Astrocyte of the cerebellum (primary cell): ENCODE measurements at regions not wholly inside any gene's neighbourhood (a gene's known extent, or its start where the extent isn't known, plus 50 kb on each side); places are given as distances from the start of the nearest gene placed in this dataset.

Experiments used
- DNase-seq: peaks from one replicate; pipeline ENCODE4 v3.0.0-alpha.2; 2011; ENCODE audit warnings: low read depth
- H3K4me3 ChIP-seq: 2 replicates; pipeline ENCODE4 v1.5.1; 2011; ENCODE audit warnings: mild to moderate bottlenecking, low read depth, low read length, moderate library complexity
- in situ Hi-C: cut with HindIII; loops from 2 replicates; pipeline ENCODE4 v1.10.0; 2017; ENCODE audit warnings: low sequenced_read_pairs
- TF ChIP-seq, protein P1 (sequence below): IDR thresholded peaks from 2 replicates; pipeline ENCODE4 v1.5.1; 2012; ENCODE audit warnings: low read length, low read depth, moderate library complexity, mild to moderate bottlenecking; ENCODE audit errors: missing control alignments

DNA sequence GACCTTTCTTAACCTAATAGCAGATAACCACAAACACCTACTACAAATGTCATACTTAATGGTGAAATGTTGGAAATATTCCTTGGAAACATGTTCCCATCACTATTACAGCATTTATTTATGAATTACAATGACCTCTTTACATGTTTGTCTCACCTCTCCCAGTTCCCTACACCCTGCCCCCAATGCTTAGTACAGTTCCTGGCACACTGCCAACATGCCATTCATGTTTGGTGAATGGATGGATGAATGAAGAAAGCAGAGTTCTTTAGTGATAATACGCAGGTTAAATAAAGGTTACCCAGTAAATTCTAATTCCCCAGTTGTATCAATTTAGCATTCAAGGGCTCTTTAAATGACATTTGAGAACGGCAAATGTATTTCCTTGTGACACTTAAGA, 259.9 kb upstream of the ATP11B start:
- TF ChIP-seq, protein P1, sequence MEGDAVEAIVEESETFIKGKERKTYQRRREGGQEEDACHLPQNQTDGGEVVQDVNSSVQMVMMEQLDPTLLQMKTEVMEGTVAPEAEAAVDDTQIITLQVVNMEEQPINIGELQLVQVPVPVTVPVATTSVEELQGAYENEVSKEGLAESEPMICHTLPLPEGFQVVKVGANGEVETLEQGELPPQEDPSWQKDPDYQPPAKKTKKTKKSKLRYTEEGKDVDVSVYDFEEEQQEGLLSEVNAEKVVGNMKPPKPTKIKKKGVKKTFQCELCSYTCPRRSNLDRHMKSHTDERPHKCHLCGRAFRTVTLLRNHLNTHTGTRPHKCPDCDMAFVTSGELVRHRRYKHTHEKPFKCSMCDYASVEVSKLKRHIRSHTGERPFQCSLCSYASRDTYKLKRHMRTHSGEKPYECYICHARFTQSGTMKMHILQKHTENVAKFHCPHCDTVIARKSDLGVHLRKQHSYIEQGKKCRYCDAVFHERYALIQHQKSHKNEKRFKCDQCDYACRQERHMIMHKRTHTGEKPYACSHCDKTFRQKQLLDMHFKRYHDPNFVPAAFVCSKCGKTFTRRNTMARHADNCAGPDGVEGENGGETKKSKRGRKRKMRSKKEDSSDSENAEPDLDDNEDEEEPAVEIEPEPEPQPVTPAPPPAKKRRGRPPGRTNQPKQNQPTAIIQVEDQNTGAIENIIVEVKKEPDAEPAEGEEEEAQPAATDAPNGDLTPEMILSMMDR: no peak
- no peak for DNase-seq

GRCh38 chr3:182544542-182544941, 248.8 kb upstream of the ATP11B start:
- TF ChIP-seq, protein P1: no peak
- DNase-seq: no peak
- in situ Hi-C loops: no loop called here
- H3K4me3 ChIP-seq: no peak overlapping the region

More for the DNA sequence above, 259.9 kb upstream of the ATP11B start:
- in situ Hi-C loops: no loop called here
- H3K4me3 ChIP-seq: no peak overlapping the region

DNA sequence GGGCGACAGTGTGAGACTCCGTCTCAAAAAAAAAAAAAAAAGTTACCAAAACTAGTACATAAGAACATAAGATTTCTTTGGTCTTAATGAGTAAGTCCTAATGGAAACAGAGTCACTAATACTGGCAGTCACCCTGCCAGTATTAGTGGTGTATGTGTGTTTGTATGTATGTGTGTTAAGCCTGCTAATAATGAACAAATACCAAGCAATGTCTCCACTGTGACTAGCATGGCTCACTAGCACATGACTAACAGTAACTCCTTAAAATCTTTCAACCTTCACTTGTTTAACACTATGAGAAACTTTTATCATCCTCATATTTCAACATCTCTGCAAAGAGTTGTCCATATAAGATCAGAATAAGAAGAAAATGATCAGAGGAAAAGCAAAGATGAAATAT, 231.0 kb upstream of the ATP11B start:
- TF ChIP-seq, protein P1: no peak
- no peak for DNase-seq
- in situ Hi-C loops: loop anchor here (5.0 kb wide), 1 partner anchor 80 kb away; no protein-coding TSS in a partner anchor
- no peak overlapping the region for H3K4me3 ChIP-seq

GRCh38 chr3:182565916-182566796, 227.1 kb upstream of the ATP11B start:
- TF ChIP-seq, protein P1: no peak
- DNase-seq: no peak
- in situ Hi-C loops: no loop called here
- no peak overlapping the region for H3K4me3 ChIP-seq

DNA sequence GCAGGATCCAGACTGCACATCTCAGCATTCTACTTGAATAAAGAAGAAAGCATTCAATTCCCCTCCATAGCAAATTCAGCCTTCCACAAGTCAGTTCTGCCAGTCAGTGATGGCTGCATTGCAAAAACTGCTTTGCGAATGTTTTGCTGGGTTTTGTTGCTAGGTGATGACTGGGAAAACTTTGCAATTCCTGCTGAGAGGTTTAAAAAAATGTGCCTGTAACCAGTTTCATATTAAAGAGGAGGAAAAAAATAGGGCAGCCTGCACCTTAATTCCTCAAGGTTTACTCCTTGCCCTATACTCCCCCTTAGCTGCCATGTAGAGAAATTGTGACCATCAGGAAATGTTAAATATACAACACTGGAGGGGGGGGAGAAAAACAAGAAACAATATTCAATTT, 225.6 kb upstream of the ATP11B start:
- TF ChIP-seq, protein P1: no peak
- in situ Hi-C loops: no loop called here
- peak; percentile 76 for DNase-seq
- no peak overlapping the region for H3K4me3 ChIP-seq

DNA sequence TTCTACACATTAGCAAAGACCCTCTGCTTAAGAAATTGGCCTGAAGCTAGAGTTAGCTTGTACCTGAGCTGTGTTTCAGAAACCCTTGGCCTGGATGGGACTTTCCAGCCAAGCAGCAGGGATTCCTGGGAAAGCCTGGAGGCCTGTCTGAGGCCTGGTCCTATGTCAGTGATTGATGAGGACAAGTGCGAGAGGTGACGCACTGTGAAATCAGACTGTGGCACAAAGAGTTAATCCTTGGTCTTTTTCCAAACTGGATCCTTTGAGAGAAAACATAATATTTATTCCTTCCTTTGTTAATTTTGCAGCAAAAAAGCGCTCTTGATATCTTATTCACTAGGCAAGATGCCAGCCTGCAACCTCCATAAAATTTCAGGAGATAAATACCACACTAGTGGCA, 225.0 kb upstream of the ATP11B start:
- TF ChIP-seq, protein P1: no peak
- H3K4me3 ChIP-seq: no peak overlapping the region
- DNase-seq: peak; percentile 50
- in situ Hi-C loops: no loop called here
